D341Med (cell line): ENCODE measurements at regions not wholly inside any gene's neighbourhood (a gene's known extent, or its start where the extent isn't known, plus 50 kb on each side); places are given as distances from the start of the nearest gene placed in this dataset.
A peak's percentile ranks its signal among the peaks of the same experiment; 100 is the strongest.

Experiments
- DNase-seq: peaks from one replicate; pipeline ENCODE4 v3.0.0; 2012; ENCODE audit warnings: low spot score

- no peak for DNase-seq
Measured at GRCh38 chr16:26885674-26886073, 181.1 kb upstream of the C16orf82 start.

- no peak for DNase-seq
Measured at GRCh38 chr16:26889740-26890139, 177.0 kb upstream of the C16orf82 start.

GRCh38 chr16:26898200-26898599 is 168.5 kb upstream of the C16orf82 start:
- DNase-seq, result no peak

GRCh38 chr16:26901196-26901861 is 165.4 kb upstream of the C16orf82 start:
- DNase-seq, result no peak

- DNase-seq, result no peak
Measured at GRCh38 chr16:26901983-26902382, 164.7 kb upstream of the C16orf82 start.

- no peak for DNase-seq
Measured at GRCh38 chr16:26905336-26905735, 161.4 kb upstream of the C16orf82 start.

GRCh38 chr16:26909623-26910022 is 157.1 kb upstream of the C16orf82 start:
- DNase-seq, result no peak

- DNase-seq, result no peak
Measured at GRCh38 chr16:26911436-26911835, 155.3 kb upstream of the C16orf82 start.

- no peak for DNase-seq
Measured at GRCh38 chr16:26913851-26914250, 152.9 kb upstream of the C16orf82 start.

GRCh38 chr16:26930786-26931581 is 135.7 kb upstream of the C16orf82 start:
- no peak for DNase-seq

GRCh38 chr16:26950636-26951035 is 116.1 kb upstream of the C16orf82 start:
- no peak for DNase-seq

- no peak for DNase-seq
Measured at GRCh38 chr16:26951950-26952349, 114.8 kb upstream of the C16orf82 start.

- DNase-seq, result no peak
Measured at GRCh38 chr16:26952411-26952810, 114.3 kb upstream of the C16orf82 start.

GRCh38 chr16:26957283-26957859 is 109.4 kb upstream of the C16orf82 start:
- no peak for DNase-seq

GRCh38 chr16:26959416-26960009 is 107.2 kb upstream of the C16orf82 start:
- DNase-seq, result no peak

GRCh38 chr16:26961459-26961858 is 105.3 kb upstream of the C16orf82 start:
- DNase-seq, result no peak

- peak; percentile 34 for DNase-seq
Measured at GRCh38 chr16:26963109-26963508, 103.6 kb upstream of the C16orf82 start.

- no peak for DNase-seq
Measured at GRCh38 chr16:26969589-26970231, 97.0 kb upstream of the C16orf82 start.

- no peak for DNase-seq
Measured at GRCh38 chr16:26970292-26970691, 96.4 kb upstream of the C16orf82 start.

GRCh38 chr16:26976873-26977272 is 89.9 kb upstream of the C16orf82 start:
- DNase-seq, result no peak

- no peak for DNase-seq
Measured at GRCh38 chr16:26981266-26981938, 85.3 kb upstream of the C16orf82 start.

- DNase-seq, result no peak
Measured at GRCh38 chr16:26982422-26982821, 84.3 kb upstream of the C16orf82 start.
